GM19395 (cell line): ENCODE measurements at regions not wholly inside any gene's neighbourhood (a gene's known extent, or its start where the extent isn't known, plus 50 kb on each side); places are given as distances from the start of the nearest gene placed in this dataset.
"Not testable (repeated sequence)": the region's sequence is repeated elsewhere in the genome, so short reads cannot be mapped to it uniquely, and the experiment has no call there.

Experiments used
- ATAC-seq: cut with Tn5 transposase; IDR thresholded peaks from one replicate; pipeline ENCODE4 v1.9.1; 2021; ENCODE audit warnings: mild to moderate bottlenecking, moderate library complexity; ENCODE audit not compliant: unreplicated experiment

DNA sequence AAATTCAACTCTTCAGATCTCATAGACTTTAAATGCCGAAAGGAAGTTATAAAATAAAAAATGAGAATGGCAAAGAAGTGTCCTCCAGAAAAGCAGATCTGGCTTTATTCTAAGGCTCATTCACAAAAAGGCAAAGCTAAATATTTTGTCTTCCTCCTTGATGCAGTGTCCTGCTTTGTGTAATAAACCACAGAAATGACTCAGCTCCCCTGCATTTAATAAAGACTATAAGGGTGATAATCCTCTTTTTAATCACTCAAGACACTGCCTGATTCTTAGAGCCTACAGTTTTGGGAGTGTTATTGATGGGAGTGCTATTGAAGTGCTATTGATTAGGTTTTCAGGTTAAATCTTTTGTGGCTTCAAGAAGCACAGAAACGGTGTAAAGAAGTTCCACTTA lies 482.0 kb downstream of the PCDH20 start:
- ATAC-seq: no peak

DNA sequence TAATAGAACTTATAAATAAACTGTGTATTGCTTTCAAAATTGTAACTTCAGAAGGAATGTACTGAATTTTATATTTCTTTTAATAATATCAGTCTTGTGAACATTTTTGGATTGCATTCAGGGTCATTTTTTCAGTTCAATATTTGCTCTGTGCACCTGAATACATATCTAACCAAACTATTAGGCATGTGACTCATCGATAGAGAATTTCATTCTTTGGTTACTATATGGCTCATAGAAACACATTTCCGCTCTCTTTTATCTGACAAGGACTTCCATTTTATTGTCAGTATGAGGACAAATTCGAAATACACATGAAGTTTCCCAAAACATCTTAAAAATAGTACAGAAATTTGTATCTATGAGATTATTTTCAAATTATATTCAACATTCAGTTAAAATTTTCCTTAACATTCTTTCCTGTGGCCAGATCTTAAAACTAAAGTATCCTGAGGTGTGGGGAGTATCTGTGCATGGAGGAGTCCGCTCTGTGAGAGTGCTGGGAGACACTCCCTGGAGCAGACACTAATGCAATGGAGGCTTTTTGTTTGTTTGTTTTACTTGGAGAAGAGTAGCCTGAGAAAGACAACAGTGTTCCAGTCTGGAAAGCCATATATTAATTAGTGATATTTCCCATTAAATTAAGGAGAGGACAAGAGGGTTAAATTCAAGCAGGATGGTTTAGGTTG lies 483.6 kb downstream of the PCDH20 start:
- ATAC-seq: no peak

DNA sequence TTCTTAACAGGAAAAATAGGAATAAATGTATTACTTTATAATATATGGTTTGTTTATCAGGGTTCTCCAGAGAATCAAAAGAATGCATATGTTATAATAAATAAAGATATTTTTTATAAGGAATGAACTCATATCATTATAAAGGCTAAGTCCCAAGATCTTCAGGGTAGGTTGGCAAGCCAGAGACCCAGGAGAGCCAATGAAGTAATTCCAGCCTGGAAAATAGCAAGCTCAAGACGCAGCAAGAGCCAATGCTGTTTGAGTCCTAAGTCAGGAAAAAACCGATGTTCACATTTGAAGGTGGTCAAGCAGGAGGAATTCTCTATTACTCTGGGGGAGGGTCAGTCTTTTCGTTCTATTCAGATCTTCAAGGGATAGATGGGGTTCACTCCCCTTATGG lies 490.0 kb downstream of the PCDH20 start:
- no peak for ATAC-seq

DNA sequence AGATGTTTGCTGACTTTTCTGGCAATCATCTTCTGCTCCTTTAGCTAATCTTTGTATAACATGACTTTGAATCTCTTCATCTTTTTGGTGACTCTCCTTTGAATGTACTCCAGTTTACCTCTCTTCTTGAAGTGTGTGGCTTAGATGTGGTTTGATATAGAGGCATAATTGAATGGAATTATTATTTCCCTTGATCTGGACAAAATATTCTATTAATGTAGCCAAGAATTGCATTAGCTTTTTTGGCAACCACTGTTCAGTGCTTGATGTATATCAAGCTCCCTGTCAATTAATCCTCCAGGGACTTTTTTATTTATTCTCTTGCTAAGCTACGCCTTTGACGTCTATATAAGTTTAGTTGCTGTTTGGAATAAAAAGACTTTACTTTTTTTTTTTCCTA lies 490.8 kb downstream of the PCDH20 start:
- no peak for ATAC-seq

DNA sequence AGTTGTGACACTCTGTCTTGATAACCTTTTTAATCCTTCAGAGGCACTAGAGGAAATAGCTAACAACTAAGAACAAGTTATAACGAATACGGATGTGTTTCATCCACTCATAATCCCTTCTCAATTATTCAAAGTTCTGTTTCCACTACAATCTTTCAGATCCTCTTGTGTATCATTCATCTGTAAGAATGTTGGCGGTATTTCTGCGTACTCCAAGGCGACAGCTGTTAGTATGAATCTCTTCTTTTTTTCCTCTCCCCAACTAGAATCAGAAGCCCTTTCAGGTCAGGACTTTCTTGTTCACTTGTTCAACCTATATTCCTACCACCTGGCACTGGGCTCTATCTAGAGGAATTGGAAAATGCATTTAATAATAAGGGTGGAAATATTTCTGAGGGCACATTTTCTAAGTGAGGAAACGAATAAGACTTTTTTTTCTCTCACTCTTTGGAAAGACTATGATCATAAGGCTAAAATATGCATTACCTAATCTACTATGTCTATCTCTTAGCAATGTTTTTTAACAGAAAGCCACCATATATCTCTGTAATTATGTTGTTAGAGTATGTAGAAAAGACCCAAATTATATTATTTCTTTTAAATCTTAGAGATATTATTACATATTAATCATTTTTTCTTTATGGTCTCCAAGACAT lies 492.9 kb downstream of the PCDH20 start:
- ATAC-seq: no peak

DNA sequence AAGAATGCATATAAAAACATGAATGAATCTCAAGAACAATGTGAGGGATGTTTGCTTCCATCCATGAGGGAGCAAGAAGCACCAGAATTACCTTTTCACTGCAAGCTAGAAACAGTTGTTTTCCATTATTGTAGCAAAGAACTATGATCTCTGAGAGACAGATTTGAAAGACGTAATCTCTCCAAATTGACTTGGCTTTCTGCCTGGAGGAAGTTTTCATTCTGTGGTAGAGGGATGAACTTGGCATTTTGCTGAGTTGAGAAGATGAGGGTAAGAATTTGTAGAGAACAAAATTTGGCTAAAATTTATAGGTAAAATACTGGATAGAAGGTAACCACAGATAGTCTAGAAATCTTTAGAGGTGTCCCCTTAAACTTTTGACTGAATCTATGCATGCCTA lies 496.8 kb downstream of the TDRD3 start:
- ATAC-seq: no peak

DNA sequence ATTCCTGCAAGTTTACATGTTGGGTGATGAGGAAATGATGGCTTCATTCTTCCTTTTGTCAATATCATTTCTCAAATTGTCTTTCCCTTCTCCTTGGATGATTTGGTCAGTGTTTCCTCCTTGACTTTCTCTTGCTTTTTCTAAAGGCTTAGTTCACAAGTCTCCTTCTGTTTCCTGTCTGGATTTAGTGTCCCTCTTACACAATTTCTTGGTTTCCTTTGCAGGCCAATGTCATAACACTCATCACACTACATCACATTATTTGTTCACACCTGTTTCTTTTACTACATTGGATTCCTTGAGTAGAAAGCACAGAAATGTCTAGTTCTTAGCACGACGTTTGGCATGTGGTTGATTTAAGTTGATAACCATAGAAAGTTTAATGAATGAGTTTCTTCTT lies 490.7 kb downstream of the TDRD3 start:
- no peak for ATAC-seq

DNA sequence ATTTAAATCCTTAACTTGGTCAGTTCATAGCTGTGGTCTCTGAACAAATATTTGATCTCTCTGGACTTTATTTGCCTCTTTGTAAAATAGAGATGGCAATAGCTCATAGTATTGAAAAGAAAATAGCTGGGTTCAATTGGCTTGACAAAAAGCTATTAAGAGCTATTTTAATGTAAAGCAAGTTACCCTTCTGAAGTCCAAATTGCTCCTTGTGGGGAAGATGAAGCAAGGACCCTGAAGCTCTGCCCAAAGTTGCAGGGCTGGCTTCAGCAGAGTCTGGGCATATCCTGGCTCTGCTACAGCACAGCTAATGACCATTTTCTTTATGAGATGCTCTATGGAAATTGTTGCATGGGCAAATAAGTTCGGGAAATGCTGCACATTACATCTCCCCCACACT lies 484.5 kb downstream of the TDRD3 start:
- ATAC-seq: no peak

DNA sequence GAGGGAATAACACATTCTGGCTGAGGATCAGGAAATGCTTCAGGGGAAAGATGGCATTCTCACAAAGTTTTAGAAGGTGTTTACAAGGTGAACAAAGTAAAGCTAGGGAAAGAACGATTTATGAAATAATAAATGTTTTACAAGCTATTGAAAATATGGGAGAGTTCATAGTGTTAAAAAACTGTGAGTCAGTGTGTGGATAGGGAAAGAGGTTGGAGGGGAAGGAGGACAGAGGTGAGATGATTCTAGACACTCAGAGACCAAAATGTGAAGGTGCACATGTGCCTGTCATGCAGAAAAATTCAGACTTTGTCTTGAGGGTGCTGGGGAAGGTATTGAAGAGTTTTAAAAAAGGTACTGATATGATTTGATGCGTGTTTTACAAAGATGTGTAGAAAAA lies 476.1 kb downstream of the TDRD3 start:
- no peak for ATAC-seq

DNA sequence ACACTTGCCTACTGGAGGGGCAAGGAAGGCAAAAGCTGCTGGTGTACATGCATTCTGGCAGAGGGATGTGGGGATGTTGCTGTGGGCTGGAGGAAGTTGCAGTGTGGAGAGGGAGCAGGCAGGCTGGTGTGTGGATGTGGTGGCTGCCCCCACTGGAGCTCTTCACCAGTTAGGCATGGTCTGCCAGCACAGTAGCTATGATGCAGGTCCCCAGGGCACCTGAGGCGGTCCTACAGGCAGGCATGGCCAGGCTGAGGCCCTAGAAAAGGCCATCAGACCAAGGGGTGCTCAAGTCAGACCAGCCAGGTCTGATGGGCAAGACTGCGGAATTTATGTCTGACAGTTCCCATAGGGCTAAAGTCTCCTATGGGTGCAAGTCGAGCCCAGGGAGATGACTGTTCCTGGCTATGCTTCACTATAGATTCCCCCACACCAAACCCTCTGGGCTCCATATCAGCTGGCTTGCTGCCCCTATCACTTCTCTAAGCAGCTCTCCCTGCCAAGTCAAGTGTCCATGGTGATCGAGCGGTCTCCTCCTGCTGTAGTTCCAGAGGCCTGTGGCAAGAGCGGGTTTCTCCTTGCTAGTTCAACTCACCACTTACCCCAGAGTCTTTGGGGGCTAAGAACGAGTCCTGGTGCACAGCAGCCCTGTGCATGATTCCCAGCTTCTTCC lies 473.1 kb downstream of the TDRD3 start:
- ATAC-seq: no peak

DNA sequence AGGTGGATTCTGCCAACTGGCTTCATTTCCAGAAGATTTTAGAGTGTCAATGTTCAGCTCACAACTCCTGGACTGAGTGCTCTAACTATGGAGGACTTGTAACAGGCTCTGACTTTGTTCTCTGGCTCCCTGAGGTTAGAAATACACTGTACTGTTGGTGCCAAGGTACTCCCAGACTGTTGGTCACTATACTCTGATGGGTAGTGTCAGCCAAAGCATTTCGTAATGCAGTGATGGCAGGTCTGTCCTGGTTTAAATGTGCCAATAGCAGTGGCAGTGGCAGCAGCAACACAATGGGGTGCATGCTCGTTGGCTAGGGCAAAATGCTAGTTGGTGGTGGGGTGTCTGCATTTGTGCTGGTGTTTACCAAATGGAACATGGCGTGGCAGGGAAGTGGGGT lies 472.2 kb downstream of the TDRD3 start:
- no peak for ATAC-seq

DNA sequence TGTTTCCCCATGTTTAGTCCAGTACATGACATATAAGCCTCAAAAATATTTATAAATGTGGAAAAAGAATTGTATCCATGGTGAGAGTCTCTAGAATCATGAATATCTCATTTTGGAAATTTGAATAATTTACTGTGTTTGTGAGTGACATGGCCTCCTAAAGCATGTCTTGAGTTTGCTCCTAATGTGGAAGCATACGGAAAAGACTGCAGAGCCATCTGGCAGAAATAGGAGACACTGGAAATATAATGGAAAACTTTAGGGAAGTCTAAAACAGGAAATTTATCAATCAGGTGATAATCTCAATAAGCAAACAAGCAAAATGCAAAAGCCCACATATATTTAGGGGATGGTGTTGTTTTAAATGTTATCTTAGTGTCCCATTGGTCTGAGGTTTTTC lies 465.0 kb downstream of the TDRD3 start:
- ATAC-seq: no peak

DNA sequence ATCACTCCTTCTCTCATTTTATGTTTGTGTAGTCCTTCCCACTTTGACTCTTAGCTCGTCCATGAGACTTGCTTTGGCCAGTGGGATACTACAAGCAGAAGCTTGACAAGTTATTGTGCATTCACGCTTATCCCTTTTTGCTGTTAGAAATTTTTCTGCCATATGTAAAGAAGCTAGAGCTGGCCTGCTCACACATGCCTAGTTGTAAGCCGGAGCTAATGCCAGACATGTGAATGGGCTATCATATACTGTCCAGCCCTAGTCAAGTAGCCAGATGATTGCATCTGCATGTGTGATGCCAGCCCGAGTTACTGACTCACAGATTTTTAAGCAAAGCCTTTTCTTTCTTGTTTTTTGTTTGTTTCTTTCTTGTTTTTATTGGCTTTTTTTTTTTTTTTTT lies 460.7 kb downstream of the TDRD3 start:
- ATAC-seq: no peak

DNA sequence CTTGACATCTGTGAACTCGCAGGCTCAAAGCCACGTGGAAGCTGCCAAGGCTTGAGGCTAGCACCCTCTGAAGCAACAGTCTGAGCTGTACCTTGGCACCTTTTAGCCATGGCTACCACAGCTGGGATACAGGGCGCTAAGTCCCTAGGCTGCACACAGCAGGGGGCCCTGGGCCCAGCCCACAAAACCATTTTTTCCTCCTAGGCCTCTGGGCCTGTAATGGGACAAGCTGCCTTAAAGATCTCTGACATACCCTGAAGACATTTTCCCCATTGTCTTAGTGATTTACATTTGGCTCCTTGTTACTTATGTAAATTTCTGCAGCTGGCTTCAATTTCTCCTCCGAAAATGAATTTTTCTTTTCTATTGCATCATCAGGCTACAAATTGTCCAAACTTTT lies 455.9 kb downstream of the TDRD3 start:
- ATAC-seq: no peak

DNA sequence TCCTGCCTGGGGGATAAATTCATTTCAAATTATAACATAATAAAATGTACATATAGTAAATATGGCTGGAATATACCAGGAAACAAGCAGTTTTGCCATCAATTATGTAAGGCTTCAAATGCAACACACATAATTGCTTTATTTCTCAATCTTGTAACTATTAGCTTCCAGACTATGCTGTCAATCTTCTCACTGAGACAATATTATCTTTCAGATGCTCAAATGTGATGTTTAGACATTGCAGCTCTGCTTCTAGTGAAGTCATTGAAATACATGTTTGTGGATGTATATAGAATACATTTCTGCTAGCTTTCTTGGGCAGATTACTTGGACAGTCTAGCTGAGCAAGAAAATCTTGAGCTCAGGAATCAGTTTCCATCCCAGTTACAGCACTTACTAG lies 454.4 kb downstream of the TDRD3 start:
- ATAC-seq: no peak

DNA sequence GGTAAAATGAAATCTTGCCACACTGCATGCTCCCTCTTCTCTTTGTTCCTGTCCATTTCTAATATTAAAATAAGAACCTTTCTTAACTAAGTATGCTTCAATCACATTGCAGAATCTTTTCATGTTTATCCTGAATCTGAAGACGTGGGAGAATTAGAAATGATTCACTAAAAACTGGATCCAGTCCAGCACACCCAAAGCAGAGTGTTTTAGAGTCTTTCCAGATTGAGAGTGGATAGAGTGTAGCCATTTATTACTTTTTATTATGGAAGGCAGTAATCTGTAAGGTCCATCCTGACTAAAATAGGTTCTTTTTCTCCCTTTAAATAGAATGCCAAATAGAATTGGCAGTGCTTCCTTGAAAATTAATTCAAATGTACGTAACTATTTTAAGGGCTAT lies 453.5 kb downstream of the TDRD3 start:
- ATAC-seq: no peak

DNA sequence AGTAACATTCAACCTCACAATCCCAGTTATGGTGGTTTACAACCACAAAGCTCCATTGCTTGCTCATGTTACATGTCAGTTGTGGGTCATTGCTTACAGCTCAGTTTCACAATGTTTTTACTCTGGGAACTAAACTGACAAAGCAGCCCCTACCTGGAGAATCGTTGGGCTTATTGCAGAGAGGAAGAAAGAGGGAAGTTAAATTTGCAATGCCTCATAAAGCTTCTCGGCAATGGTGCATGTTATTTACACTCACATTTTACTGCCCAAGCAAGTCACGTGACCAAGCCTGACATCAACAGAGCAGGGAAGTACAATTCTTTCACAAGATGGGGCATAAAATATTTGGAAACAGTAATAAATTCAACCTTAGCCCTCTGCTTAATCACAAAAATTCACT lies 441.6 kb downstream of the TDRD3 start:
- no peak for ATAC-seq

DNA sequence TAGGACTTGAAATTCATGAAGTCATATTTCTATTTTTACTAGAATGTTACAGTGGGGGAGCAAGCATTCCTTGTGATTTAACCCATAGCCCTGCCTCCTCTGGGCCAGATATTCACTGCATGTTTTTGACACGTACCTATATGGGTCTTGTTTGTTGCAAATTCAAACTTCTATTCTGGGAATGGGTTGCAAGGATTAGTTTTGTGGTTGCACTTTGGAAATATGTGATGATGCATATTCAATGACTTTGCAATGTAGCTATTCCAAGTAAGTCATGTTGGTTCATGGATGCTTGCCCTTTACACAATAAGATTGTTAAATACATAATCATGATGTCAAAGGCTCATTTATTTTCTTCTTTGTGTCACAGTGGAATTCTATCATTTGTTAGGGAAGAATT lies 440.8 kb downstream of the TDRD3 start:
- no peak for ATAC-seq

DNA sequence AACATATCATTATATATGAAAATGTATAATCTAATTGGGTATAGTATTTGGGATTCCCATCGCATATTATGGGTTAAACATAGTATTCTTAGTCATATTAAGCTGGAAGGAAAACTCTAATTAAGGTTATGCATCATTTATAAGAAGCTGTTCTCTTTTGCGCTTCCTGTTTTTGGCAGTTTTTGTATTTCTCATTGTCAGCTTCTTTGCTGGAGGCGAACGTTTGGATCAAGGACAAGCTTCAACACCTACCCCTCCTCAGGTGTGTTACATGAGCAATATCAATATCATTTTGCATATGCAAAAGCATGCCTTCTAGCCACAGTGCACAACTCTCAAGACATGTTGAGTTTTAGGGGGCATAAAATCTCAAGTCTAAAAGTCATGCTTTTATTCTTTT lies 439.8 kb downstream of the TDRD3 start:
- ATAC-seq: no peak

DNA sequence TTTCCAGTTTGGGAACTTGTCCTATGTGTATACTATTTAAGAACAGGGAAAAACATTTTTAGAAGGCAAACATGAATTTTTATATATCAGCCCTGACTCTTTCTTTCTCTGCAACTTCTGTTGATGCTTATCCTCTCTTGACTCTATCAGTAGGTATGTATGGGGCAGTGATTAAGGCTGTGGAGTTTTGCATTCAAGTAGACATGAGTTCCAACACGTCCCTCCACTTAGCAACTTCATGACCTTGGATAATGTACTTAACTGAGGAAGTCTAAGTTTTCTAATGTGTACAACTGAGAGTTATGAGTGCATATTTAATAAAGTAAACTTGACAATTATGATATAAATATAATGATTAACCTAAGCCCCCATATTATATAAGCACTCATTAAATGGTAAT lies 414.6 kb downstream of the TDRD3 start:
- no peak for ATAC-seq

DNA sequence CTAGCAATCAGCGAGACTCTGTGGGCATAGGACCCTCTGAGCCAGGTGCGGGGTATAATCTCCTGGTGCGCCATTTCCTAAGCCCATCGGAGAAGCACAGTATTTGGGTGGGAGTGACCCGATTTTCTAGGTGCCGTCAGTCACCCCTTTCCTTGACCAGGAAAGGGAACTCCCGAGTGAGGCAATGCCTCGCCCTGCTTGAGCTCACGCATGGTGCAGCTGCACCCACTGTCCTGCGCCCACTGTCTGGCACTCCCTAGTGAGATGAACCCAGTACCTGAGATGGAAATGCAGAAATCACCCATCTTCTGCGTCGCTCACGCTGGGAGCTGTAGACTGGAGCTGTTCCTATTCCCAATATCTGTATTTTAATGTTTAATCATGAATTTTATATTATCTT lies 408.6 kb downstream of the TDRD3 start:
- not testable (repeated sequence) for ATAC-seq

DNA sequence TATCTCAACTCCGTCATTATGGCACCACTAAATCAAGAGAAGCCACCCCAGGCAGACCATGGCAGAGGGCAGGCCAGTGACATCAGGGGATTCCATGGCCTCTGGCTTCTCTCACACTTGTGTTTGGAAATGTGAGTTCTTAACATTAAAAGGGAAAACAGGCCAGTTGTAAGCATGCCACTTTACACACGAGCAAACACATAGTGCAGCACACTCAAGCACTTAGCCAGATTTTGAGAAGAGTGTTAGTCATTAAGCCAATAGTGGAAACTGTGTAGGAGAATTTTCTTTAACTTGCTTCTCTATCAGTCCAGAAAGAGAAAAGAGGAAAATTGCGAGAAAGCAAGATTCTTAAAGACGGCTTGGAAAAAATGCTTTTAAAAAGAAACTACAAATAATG lies 401.5 kb downstream of the TDRD3 start:
- ATAC-seq: no peak
